ENCODE measurements at regions not wholly inside any gene's neighbourhood (a gene's known extent, or its start where the extent isn't known, plus 50 kb on each side); places are given as distances from the start of the nearest gene placed in this dataset.
"Not testable (repeated sequence)": the region's sequence is repeated elsewhere in the genome, so short reads cannot be mapped to it uniquely, and the experiment has no call there.

GRCh38 chr2:236833501-236834073, 252.1 kb upstream of the COPS8 start:
- peak; percentile 62 for DNase-seq (ENCODE audit: low read depth)
- TF ChIP-seq, protein P1, sequence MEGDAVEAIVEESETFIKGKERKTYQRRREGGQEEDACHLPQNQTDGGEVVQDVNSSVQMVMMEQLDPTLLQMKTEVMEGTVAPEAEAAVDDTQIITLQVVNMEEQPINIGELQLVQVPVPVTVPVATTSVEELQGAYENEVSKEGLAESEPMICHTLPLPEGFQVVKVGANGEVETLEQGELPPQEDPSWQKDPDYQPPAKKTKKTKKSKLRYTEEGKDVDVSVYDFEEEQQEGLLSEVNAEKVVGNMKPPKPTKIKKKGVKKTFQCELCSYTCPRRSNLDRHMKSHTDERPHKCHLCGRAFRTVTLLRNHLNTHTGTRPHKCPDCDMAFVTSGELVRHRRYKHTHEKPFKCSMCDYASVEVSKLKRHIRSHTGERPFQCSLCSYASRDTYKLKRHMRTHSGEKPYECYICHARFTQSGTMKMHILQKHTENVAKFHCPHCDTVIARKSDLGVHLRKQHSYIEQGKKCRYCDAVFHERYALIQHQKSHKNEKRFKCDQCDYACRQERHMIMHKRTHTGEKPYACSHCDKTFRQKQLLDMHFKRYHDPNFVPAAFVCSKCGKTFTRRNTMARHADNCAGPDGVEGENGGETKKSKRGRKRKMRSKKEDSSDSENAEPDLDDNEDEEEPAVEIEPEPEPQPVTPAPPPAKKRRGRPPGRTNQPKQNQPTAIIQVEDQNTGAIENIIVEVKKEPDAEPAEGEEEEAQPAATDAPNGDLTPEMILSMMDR (IDR thresholded peaks at IDR 0.05; ENCODE audit: low read length, missing control alignments): no peak
- H3K4me3 ChIP-seq (replicated peaks; ENCODE audit: low read depth, low read length): no peak overlapping the region

GRCh38 chr2:236834284-236834683, 251.4 kb upstream of the COPS8 start:
- H3K4me3 ChIP-seq (replicated peaks; ENCODE audit: low read depth, low read length): no peak overlapping the region
- TF ChIP-seq, protein P1 (IDR thresholded peaks at IDR 0.05; ENCODE audit: low read length, missing control alignments): no peak
- DNase-seq (ENCODE audit: low read depth): no peak

DNA sequence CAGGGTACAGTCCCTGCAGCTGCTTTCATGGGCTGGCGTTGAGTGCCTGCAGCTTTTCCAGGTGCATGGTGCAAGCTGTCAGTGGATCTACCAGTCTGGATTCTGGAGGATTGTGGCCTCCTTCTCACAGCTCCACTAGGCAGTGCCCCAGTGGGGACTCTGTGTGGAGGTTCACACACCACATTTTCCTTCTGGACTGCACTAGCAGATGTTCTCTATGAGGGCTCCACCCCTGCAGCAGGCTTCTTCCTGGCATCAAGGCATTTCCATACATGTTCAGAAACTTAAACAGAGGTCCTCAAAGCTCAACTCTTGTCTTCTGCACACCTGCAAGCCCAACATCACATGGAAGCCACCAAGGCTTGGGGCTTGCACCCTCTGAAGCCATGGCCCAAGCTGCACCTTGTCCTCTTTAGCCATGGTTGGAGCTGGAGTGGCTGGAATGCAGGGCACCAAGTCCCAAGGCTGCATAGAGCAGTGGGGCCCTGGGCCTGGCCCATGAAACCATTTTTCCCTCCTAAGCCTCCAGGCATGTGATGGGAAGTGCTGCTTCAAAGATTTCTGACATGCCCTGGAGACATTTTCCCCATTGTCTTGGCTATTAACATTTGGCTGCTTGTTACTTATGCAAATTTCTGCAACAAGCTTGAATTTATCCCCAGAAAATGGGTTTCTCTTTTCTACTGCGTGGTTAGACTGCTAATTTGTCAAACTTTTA, 250.2 kb upstream of the COPS8 start:
- TF ChIP-seq, protein P1 (IDR thresholded peaks at IDR 0.05; ENCODE audit: low read length, missing control alignments): no peak
- no peak overlapping the region for H3K4me3 ChIP-seq (replicated peaks; ENCODE audit: low read depth, low read length)
- DNase-seq (ENCODE audit: low read depth): no peak

DNA sequence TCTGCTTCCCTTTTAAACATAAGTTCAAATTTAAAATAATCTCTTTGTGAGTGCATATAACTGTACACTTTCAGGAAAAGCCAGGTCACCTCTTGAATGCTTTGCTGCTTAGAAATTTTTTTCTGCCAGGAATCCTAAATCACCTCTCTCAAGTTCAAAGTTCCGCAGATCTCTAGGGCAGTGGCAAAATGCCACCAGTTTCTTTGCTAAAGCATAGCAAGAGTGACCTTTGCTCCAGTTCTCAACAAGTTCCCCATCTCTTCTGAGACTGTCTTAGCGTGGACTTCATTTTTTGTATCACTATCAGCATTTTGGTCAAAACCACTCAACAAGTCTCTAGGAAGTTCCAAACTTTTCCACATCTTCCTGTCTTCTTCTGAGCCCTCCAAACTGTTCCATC, 249.7 kb upstream of the COPS8 start:
- H3K4me3 ChIP-seq (replicated peaks; ENCODE audit: low read depth, low read length); DNase-seq (ENCODE audit: low read depth): not testable (repeated sequence)

DNA sequence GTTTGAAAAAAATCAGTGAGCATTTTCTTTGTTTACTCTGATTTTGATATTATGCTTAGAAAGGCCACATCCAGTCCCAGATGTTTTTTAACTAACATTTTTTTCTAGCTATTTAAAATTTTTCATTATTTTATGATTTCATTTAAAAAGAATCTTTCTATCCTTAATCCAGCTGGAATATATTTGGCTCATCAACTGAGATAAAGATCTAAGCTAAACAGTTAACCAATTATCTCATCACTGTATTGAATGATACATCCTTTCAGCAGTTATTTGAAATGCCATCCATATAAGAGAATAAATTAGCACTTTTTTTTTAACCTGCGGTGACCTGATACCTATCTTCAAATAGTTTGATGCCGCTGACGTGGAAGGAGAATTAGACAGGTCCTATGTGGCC, 245.5 kb upstream of the COPS8 start:
- TF ChIP-seq, protein P1 (IDR thresholded peaks at IDR 0.05; ENCODE audit: low read length, missing control alignments): no peak
- no peak overlapping the region for H3K4me3 ChIP-seq (replicated peaks; ENCODE audit: low read depth, low read length)
- DNase-seq (ENCODE audit: low read depth): no peak

DNA sequence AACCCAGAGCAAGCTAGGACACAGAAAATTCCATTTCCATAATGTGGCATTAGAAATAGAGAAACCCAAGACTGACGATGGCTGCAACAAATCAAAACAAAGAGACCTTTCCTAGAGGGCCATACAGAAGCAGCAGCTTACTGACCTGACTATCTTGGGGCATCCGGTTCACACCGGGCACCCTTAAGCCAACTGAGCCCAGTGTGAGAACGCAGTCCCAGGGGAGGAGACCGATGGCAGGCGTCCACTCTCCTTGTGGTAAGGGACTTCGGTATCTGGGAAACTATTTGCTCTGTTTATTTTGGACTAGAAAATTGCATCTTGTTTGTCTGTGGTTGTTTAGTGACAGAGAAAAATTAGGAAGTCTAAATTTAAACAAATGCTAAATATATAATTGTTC, 244.8 kb upstream of the COPS8 start:
- no peak overlapping the region for H3K4me3 ChIP-seq (replicated peaks; ENCODE audit: low read depth, low read length)
- TF ChIP-seq, protein P1 (IDR thresholded peaks at IDR 0.05; ENCODE audit: low read length, missing control alignments): no peak
- no peak for DNase-seq (ENCODE audit: low read depth)

DNA sequence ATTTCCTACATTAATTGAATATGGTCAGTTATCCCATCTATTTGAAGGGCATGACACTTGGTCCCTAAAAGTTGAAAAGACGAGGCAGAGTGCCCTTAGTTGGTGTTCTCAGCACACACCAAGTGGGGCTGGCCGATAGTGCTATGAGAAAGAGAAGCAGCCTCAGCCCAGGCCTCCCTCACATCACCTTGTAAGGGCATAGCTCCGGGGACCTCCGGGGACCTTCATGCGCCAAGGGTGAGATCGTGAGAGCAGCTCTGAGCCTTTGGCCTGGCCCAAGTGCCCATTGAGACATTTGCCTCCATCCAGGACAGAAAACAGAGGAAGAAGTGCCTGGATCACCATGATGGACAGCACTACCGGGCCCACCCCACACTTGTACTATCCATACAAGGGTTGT, 244.3 kb upstream of the COPS8 start:
- no peak overlapping the region for H3K4me3 ChIP-seq (replicated peaks; ENCODE audit: low read depth, low read length)
- no peak for DNase-seq (ENCODE audit: low read depth)
- TF ChIP-seq, protein P1 (IDR thresholded peaks at IDR 0.05; ENCODE audit: low read length, missing control alignments): no peak

Data from fibroblast of pulmonary artery (primary cell).